C4-2B (cell line): ENCODE measurements at regions not wholly inside any gene's neighbourhood (a gene's known extent, or its start where the extent isn't known, plus 50 kb on each side); places are given as distances from the start of the nearest gene placed in this dataset.

Experiments
- H3K27ac ChIP-seq: fragments of 450-650 bp; 2 replicates; pipeline ENCODE4 v1.5.1; 2017
- CTCF ChIP-seq: fragments of 450-650 bp; conservative IDR thresholded peaks from 2 replicates; pipeline ENCODE4 v1.5.1; 2017; ENCODE audit warnings: mild to moderate bottlenecking
- ZFX ChIP-seq: fragments of 450-650 bp; IDR thresholded peaks from 2 replicates; pipeline ENCODE4 v1.6.1; 2017

GRCh38 chr22:49124608-49125007, 703.1 kb downstream of the BRD1 start:
- H3K27ac ChIP-seq: no peak overlapping the region
- TF ChIP-seq ZFX (no peak), CTCF (no peak)

DNA sequence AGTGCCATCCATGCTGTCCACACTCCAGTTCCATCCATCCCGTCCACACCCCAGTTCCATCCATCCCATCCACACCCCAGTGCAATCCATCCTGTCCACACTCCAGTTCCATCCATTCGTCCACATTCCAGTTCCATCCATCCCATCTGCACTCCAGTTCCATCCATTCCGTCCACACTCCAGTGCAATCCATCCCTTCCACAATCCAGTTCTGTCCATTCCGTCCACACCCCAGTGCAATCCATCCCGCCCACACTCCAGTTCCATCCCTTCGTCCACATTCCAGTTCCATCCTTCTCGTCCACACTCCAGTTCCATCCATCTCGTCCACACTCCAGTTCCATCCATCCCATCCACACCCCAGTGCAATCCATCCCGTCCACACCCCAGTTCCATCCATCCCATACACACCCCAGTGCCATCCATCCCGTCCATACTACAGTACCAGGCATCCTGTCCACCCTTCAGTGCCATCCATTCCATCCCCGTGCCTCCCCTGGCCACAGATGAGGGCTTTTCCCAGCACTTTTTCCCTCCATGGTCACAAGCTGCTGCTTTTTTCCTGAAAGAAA, 704.0 kb downstream of the BRD1 start:
- H3K27ac ChIP-seq: no peak overlapping the region
- TF ChIP-seq ZFX: no peak
- no peak for TF ChIP-seq CTCF

- H3K27ac ChIP-seq: no peak overlapping the region
Observed at GRCh38 chr22:49119551-49119952, 708.1 kb downstream of the BRD1 start.

DNA sequence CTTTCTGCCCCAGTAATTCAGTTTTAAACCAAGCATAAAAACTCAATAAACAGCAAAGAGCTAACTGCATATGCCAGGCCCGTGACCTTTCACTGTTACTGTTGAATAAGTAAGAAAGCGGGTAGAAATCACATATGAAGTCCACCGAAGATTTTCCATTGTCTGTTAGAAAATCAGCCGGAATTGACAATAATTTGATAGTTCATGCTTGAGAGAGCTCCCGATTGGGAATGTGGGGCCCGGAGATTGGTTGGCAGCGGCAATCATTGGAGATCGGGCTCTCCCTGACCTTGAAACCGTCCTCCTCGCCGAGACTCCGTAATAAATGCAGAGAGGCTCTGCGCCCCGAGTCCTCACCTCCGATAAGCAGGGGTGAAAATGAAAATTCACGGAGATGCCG, 709.6 kb downstream of the BRD1 start:
- no peak for TF ChIP-seq CTCF
- TF ChIP-seq ZFX: no peak
- no peak overlapping the region for H3K27ac ChIP-seq

More at GRCh38 chr22:49119551-49119952, 708.1 kb downstream of the BRD1 start:
- TF ChIP-seq CTCF (no peak), ZFX (no peak)

DNA sequence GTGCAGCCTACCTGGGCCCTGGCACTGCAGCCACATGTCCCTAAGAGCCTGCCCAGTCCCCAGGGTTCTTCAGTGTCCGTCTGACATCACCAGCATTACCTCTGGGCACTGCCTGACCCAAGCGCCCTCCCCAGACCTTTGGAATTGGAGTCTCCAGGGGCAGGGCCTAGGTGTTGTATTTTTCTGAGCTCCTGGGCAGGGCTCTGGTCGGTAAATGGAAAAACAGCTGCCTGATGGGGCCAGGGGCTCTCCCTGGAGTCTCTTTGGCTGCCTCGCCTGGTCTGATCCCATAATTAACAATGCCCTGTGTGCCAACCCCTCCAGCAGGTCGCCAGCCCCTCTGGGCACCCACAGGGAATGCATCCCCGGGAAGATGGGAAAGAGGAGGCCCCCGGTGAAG, 710.2 kb downstream of the BRD1 start:
- no peak for TF ChIP-seq ZFX
- no peak for TF ChIP-seq CTCF

GRCh38 chr22:49116486-49117120, 711.1 kb downstream of the BRD1 start:
- no peak overlapping the region for H3K27ac ChIP-seq
- TF ChIP-seq ZFX: no peak
- TF ChIP-seq CTCF: no peak

More for the DNA sequence above, 710.2 kb downstream of the BRD1 start:
- H3K27ac ChIP-seq: no peak overlapping the region

- no peak overlapping the region for H3K27ac ChIP-seq
- TF ChIP-seq CTCF (no peak), ZFX (no peak)
Observed at GRCh38 chr22:49116021-49116420, 711.7 kb downstream of the BRD1 start.
